OCI-LY7 (cell line): ENCODE measurements at regions not wholly inside any gene's neighbourhood (a gene's known extent, or its start where the extent isn't known, plus 50 kb on each side); places are given as distances from the start of the nearest gene placed in this dataset.

Experiments used
- EZH2phosphoT487 ChIP-seq: fragments of 200-600 bp; sonication (generic); IDR thresholded peaks from 2 replicates; pipeline ENCODE4 v1.6.1; 2018; ENCODE audit warnings: low read depth, borderline replicate concordance, mild to moderate bottlenecking, mixed run types, antibody characterized with exemption, low read length, moderate library complexity, mixed read lengths
- TF ChIP-seq, protein P1 (sequence below): fragments of 200-600 bp; sonication (generic); conservative IDR thresholded peaks from 2 replicates; pipeline ENCODE4 v1.5.1; 2014; ENCODE audit warnings: mild to moderate bottlenecking, antibody characterized with exemption, low read length, moderate library complexity, mixed read lengths

GRCh38 chrX:44061968-44062614, 88.9 kb upstream of the NDP start:
- TF ChIP-seq, protein P1, sequence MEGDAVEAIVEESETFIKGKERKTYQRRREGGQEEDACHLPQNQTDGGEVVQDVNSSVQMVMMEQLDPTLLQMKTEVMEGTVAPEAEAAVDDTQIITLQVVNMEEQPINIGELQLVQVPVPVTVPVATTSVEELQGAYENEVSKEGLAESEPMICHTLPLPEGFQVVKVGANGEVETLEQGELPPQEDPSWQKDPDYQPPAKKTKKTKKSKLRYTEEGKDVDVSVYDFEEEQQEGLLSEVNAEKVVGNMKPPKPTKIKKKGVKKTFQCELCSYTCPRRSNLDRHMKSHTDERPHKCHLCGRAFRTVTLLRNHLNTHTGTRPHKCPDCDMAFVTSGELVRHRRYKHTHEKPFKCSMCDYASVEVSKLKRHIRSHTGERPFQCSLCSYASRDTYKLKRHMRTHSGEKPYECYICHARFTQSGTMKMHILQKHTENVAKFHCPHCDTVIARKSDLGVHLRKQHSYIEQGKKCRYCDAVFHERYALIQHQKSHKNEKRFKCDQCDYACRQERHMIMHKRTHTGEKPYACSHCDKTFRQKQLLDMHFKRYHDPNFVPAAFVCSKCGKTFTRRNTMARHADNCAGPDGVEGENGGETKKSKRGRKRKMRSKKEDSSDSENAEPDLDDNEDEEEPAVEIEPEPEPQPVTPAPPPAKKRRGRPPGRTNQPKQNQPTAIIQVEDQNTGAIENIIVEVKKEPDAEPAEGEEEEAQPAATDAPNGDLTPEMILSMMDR: no peak
- no peak for TF ChIP-seq EZH2phosphoT487
